Middle frontal gyrus (tissue), 1 donor: ENCODE measurements at regions not wholly inside any gene's neighbourhood (a gene's known extent, or its start where the extent isn't known, plus 50 kb on each side); places are given as distances from the start of the nearest gene placed in this dataset.

Source experiments
- DNase-seq: peaks from one replicate; pipeline ENCODE4 v3.0.0-alpha.2; 2015; ENCODE audit warnings: low spot score; ENCODE audit errors: extremely low spot score

DNA sequence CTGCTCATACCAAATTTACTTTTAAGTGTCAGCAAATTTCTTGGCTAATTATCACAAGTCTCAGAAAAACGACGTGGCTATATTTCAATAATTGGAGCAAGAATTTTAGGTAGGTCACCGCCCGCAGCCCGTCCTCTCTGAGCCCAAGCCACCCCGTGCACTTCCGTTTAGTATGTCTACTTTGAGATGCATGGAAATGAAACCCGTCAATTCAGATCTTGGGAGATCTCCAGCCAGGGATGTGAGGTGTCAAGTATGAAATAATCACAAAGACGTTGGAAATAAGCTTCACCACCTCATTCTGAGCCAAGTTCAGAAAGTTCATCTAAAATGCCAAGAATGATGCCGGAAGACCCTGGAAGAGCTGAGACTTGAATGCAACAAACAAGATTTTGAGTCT, 132.6 kb upstream of the IRF2BP2 start:
- no peak for DNase-seq

DNA sequence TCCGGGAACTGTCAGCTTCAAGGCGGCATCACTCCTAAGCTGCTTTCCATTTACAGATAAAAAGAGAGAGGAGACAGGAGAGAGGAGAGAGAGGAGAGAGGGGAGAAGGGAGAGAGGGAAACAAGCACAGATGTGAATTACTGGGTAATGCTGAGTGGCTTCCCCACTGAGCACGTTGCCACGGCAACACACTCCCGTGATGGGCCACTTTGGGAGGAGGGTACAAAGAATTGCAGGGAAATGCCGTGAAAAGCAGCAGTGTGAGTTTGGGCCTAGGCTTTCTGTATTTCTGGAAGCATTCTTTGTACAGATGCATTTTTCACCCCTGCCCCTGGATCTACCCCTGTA, 128.0 kb upstream of the IRF2BP2 start:
- DNase-seq = no peak

DNA sequence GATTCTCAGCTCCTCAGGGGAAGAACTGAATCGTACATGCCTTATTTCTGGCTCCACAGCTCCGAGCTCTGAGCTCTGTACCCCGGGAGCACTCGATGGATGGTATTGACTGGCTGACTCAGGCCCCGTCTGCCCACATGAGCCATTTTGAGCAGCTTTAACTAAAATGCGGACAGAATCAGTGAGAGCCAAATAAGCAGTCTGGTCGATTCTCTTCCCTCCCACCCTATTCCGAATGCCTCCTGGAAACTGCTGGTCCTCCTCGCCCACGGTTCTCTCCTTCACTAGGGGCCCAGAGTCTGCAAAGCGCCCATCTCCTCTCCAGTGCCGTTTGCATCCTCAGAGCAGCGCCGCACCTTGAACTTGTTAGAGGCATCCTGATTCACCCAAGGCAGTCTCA, 125.9 kb upstream of the IRF2BP2 start:
- no peak for DNase-seq

DNA sequence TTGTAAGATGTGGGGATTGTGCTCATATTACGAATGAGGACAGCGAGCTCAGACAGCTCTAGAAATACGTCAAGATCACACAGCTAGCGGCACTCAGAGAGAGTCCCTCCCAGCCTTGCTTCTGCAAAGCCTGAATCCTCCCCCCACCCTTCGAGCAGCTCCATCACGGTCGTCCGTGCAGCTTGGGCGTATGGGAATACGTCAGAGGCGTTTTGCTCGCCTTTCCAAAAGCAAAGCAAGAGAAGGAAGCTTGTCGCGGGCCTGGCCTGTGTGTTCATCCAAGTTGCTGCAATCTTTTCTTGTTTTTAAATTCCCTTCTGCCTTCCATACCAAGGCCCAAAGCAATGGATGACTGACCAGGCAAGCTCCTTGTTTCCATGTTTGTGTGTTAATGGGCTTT, 125.5 kb upstream of the IRF2BP2 start:
- DNase-seq = no peak

DNA sequence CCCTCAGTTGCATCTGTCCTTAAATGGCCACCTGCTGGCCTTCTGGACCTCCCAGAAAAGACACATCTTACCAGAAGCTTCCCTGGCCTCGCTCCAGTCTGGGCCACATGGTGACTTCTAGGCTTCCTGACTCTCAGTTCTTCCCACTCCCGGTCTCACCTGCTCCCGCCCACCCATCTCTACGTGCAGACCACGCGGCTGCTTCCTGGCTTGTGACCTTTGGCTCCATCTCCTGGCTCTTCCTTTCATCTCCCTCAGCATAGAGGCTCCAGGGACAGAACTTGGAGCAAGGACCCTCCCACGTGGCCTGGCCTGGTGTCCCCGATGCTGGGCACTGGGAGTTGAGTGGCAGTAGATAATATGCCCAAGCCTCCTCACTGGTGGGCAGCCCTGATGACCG, 124.9 kb upstream of the IRF2BP2 start:
- DNase-seq = no peak

DNA sequence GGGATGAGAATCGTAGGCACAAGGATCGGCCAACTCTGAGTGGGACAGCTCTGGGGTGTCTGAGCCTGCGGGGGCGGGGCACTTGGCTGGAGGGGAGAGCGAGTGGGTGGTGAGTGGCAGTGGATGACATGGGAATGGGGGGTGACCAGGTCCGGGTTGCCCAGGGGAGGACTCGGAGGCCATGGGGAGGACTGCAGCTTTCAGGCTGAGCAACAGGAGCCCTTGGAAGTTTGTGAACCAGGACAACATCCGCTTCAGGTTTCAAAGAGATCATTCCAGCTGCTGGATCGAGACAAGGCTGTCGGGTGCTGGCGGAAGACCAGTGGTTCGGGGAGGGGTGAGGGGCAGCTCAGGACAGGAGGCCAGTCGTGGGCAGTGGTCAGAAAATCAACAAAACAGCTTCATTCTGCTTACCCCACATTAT, 124.4 kb upstream of the IRF2BP2 start:
- no peak for DNase-seq

DNA sequence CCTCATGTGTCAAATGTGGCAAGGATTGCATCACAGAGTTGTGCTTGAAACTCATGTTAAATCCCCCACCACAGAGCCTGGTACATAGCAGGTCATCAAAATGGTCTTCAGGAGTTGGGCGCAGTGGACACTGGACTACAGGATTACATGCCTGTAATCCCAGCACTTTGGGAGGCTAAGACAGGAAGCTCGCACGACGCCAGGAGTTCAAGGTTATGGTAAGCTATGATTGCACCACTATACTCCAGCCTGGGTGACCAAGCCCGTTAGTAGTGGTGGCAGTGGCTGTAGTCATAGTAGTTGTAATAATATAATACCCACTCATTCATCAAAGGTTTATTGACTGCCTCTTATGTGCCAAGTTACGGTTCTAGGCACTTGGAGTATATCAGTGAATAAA, 123.4 kb upstream of the IRF2BP2 start:
- no peak for DNase-seq

DNA sequence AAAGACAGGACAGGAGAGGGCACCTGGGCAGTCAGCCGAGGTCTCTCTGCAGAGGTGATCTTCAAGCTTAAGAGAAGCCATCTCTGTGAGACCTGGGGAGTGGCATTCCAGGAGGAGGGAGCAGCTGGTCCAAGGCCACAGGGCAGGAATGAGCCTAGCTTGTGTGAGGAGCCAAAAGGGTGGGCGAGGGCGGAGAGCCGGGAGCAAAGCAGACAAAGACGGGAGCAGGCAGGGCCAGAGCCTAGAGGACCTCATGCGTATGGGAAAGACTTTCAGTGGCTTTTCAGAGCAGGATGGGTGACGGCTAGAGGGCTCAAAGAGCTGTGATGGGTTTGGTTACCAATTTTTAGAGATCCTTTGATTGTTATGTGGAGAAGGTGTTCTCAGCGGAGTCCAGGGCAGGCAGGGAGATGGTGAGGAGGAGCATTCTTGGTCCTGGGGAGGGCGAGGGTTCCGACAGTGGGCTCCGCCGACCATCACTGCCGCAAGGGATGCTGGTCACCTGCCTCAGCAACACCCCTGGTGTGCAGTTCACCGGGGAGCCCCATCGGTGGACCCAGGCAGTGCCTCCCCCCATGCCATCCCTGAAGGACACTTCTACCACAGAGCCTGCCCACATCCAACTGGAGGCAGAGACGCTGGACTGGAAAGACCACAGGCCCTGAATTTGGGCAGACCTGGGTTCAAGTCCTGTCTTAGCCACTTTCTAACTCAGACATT, 122.9 kb upstream of the IRF2BP2 start:
- no peak for DNase-seq

DNA sequence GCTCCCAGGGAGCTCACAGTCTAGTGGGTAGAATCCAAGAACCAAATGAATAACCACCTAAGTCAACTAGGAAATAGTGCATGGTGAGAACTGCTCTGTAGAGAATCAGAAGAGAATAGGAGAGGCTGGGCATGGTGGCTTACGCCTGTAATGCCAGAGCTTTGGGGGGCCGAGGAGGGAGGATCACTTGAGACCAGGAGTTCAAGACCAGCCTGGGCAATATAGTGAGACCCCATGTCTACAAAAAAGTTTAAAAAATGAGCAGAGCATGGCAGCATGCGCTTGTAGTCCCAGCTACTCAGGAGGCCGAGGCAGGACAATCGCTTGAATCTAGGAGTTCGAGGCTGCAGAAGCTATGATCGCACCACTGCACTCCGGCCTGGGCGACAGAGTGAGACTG, 122.3 kb upstream of the IRF2BP2 start:
- no peak for DNase-seq

DNA sequence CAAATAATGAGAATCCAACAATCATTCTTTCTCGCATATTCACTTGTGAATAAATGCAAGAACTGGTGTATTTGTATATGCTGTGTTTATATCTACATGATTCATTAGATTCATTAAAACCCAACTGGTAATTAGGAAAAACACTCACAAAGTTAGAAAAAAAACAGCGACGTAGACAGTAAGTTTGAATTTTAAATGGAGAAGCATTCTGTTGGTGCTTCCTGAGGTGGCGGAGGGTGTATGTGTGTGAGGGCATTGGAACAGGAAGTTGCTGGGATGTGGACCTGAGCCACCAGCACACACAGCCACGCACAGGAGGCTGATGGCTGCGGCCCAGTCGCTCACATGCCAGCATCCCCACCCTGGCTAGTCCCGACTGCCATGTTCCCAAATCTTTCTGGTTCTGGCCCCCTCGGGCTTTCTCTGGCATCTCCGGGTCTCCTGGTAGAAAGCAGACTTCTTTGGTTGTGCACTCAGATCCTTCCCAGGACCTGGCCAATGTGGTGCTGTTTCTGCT, 121.6 kb upstream of the IRF2BP2 start:
- no peak for DNase-seq

DNA sequence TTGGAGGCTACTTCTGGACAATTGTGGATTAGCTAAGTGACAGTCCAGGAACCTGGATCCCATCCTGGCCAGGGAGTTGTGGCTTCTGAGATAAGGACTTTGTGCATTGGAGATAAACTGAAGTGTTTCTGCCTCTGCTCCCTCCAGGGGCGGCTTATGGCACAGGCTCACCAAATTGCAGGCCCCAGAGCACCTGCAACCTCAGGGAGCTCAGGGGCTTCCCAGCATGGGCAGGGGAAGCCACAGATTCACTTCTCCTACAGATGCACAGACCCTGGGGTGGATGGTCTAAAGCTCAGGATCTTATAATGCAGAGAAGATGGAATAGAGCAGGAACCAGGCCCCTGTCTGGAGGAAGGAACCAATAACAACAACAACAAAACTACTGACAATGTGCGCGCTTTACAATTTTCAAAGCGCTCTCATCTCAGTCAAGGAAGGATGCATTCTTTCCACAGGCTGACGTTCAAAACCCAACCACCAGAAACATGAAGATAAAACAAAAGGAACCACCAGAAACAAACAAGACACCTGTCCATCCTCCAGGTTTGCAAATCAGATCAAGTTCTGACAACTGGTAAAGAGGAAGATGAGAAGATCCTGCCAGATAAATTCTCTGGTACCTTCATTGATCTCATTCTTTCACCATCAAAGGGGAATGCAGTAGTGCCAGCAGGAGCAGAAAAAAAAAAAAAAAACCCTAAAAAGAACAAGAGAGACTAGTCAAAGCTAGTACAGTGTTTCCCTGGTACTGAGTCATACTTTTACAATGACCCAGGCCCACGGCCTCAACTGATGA, 121.0 kb upstream of the IRF2BP2 start:
- no peak for DNase-seq

DNA sequence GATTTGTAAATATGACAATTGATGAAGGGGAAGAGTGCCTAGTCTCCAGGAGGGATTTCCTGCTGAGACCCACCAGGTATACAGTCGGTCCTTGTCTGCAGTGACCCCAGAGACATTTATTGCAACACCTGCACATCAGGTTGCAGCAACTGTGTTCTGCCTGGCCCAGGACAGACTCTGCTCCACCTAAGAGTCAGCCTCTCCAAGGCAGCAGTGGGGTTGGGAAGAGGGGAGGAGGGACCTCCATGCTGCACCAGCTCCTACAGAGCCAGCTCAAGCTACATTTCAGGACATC, 120.4 kb upstream of the IRF2BP2 start:
- no peak for DNase-seq

DNA sequence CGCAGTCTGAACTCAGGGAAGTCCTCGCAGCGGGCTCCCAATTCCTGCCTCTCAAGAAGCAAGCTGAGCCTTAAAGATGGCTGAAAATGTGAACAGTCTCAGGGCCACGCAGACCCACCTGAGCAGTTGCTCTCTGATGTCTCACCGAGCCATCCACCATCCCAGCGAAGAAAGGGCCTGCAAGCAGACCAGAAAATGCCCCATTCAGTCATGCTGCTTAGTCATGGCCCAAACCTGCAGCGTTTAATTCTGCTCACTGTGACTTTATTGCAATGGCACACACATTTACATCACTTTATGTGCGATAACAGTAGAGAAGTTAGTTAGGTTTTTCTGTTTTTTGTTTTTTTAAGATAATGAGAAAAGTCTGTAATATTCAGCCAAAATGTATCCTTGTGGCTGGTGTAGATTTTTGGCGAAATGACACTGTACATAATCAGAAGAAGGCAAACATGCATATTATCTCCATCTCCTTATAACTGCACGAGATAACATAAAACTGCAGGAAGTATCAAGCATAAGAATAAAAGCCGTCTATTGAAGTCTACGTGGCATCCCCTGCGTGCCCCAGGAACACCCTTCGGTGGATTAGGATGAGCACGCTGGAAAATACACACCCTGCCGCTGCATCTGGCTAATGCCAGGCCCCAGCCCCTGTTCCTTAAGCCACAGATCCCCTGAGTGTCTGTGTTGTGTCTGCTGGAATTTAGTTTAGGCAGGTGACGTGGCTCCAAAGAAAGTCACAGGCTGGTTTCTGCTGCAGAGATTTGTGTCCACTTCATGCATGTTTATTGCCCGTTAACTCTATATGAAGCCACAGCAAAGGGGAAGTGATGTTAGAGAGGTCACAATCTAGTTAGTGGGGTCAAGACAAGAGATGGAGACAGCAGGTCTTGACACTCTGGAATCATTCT, 119.8 kb upstream of the IRF2BP2 start:
- DNase-seq = no peak

DNA sequence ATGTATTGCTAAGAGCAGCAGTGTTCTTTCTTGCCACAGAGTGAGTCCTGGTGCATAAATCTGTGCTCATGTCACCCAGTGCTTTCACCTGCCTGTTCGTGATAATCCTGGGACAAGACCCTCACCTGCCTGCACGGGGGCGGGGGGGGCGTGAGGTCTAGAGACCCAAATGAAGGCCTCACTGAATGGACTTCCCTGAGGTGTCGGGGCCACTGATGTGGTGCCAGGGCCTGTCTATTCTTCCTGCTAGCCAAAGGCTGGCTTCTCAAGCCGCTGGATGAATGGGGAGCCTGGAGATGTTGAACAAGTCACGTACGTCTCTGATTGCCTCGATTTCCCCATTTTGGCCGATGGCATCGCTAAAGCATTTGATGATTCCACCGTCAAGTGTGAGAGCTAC, 118.8 kb upstream of the IRF2BP2 start:
- no peak for DNase-seq

DNA sequence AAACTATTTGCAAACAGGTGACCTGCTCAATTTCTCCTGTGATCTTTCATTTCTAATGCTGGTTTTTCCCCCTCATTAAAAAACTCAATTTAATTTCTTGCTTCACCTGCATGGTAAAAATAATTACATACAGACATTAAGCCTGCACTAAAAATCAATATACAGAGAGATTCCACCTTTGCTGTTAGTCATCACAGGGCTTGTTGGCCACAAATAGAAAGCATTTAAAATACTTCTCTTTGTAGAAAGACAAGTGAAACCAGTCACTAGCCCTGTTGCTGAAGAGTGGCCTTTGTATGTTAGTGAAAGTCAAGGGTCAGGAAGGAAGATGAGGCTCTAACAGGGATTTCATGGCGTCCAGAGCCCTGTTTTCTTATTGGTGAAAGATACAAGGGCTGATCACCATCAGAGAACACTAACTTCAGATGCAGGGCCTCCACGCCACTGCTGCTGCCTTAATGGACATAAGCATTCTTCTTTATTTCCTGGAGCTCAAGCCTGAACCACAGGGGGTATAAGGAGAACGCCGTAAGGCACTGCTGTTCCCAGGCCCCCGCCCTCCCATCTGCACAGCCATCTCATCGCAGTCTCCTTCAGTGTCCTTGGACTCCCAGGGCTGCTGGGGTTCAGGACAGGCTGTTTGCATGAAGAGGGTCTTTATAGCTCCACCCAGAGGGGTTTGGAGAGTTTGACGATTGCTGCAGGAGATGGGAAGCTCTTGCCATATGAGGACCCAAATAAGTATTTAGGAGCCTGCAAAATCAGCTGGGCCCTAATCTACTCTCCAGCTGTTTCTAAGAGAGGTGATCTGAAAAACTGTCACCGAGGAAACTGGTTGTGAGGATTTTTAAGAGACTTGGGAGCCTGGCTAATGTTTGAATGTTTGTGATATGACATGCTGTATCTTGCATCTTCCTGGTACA, 117.3 kb upstream of the IRF2BP2 start:
- no peak for DNase-seq

DNA sequence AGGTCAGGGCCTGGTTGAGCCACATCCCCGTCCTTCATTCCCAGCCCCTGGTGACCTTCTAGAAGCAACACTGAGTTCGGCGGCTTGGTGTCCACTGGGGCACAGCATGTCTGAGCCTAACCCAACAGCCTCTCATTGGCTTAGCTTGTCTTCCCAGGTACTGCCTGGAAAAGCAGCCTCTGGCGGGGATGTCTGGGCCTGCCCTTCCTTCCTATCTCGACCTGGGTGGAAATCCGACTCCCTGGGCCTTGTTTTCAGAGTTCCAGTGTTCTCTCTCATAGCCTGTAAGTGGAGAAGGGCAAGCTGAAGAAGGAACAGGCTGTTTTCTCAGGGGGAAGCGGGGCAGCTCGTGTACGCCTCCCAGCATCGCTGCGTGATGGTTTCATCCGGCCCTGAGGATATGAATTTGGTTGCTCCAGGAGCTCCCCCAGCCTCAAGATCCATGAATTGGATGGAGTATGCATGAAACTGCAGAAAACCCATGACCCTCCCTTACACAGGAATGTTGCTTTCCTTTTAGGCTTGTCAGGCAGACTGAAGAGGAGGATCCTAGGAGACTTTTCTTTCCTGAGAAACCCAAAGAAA, 116.5 kb upstream of the IRF2BP2 start:
- DNase-seq = no peak

DNA sequence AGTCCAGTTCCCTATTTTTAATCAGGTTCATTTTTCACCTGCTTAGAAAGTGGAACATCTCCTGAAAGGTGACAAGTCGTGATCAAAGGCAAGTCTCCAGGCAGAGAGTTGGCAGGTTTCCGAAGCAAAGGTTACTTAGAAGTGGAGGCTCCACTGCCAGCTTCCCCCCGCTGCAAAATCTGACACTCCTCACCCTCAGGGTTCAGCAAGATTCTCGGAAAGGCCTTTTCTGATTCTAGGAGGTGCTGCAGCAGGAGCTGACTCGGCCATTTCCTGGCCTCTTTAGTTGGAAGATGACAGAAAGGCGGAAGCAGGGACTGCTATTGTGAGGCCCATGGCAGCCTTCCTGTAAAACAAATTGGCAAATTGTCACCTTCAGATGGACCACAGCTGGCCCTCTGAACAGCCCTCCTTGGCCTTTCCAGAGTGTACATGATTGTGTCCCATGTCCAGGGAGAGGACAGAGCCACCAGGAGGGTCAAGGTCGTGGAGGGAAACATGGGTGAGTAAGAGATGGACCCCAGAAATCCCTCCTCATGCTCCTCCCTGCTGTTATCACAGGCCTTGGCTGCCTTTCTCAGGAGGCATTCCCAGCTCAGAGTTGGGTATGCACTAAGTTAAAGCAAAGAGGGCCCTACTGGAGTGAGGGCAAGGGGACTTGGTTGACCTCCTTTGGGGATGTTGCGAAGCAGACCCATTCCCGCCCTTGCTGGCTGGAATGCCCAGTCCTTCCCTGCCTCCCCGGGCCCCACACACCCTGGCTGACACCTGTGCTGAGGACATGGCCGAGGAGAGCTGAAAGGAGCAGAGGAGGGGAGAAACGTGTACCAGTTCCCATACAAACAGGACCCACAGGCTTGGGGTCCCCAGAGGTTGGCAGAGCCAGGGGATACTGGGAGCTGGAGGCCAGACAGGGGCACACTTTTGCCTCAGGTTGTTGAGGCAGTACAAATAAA, 115.5 kb upstream of the IRF2BP2 start:
- no peak for DNase-seq

DNA sequence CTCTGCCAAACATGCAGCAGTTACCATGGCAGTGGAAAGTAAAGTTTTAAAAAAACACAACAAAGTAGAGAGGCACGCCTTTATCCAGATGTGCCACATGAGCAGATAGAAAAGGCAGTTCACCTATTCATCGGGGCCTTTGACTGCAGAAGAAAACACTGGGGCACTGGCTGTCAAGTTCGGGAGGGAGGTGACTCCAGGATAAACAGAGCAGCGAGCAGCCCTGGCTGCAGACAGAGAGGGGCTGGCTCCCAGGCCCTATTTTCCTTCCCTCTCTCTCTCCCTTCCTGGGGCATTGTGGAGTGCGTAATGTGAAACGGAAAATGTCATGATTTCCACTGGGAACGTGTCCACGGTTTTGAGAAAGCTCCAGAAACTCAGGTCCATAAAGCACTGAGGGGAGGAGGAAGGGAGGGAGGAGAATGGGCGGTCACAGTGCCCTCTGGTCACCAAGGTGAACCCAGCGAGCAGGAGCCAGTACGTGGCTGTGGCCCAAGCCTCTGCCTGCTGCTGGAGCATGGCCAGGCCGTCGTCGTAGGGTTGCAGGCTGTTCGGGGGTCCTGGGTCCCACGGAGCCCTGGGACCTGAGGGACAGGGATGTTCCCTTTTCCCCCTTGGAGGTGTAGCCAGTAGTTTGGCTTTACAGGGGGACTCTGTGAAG, 114.7 kb upstream of the IRF2BP2 start:
- no peak for DNase-seq
